MM.1S (cell line): ENCODE measurements at regions not wholly inside any gene's neighbourhood (a gene's known extent, or its start where the extent isn't known, plus 50 kb on each side); places are given as distances from the start of the nearest gene placed in this dataset.

Experiments used
- CTCF ChIP-seq: fragments of 300-600 bp; sonication (generic); IDR thresholded peaks from 2 replicates; pipeline ENCODE4 v1.5.1; 2016; ENCODE audit warnings: antibody characterized with exemption, low read length, mixed read lengths
- EZH2 ChIP-seq: fragments of 300-600 bp; sonication (generic); optimal IDR thresholded peaks from 2 replicates; pipeline ENCODE3; 2017; ENCODE audit warnings: low read depth, mild to moderate bottlenecking, antibody characterized with exemption, low read length, mixed read lengths

- TF ChIP-seq CTCF (no peak), EZH2 (no peak)
Observed at GRCh38 chr4:129346036-129346435, 250.1 kb downstream of the C4orf33 start.
